ENCODE measurements at regions not wholly inside any gene's neighbourhood (a gene's known extent, or its start where the extent isn't known, plus 50 kb on each side); places are given as distances from the start of the nearest gene placed in this dataset.

GRCh38 chr2:204205082-204205481, 268.5 kb downstream of the ICOS start:
- no peaks in the 10 kb centered on the region for H3K4me1 ChIP-seq (ENCODE audit: insufficient read depth, low read length)
- no peak overlapping the region for H3K27ac ChIP-seq (ENCODE audit: extremely low read length, insufficient read depth, low read length)
- no peaks in the 10 kb centered on the region for H3K79me2 ChIP-seq (ENCODE audit: insufficient read depth, low read length)
- no peak overlapping the region for H3K4me3 ChIP-seq (replicated peaks in 1 of 3; ENCODE audit: insufficient read depth in 1 of 3, low read depth in 2 of 3, low read length in 3 of 3)
- 72% methylated on average over 6 of the region's 6 CpGs for WGBS (ENCODE audit: low lambda C conversion rate)
- FAIRE-seq (no peak), DNase-seq (ENCODE audit: low spot score) (no peak), ATAC-seq (no peak; the same call in 2 of the 3 replicates)
- CTCF ChIA-PET (ENCODE audit: low intra/inter-chr PET ratio, low total read pairs) = no interaction called here
- H3K9ac ChIP-seq (ENCODE audit: insufficient read depth, low read depth, low read length) = no peak overlapping the region
- H3K9me3 ChIP-seq (ENCODE audit: low read length) = no peaks in the 10 kb centered on the region
- TF ChIP-seq ERF (CRISPR knock-in tag; IDR thresholded peaks at IDR 0.05) = no peak
- TF ChIP-seq ZNF557 (CRISPR knock-in tag; IDR thresholded peaks at IDR 0.05) = no peak
- TF ChIP-seq FUBP1 (CRISPR knock-in tag; IDR thresholded peaks at IDR 0.05; ENCODE audit: borderline replicate concordance) = no peak
- no peak for TF ChIP-seq ZNF749 (CRISPR knock-in tag; IDR thresholded peaks at IDR 0.05; ENCODE audit: borderline replicate concordance)
- TF ChIP-seq AKAP8 (CRISPR knock-in tag; IDR thresholded peaks at IDR 0.05) = no peak
- no peak for TF ChIP-seq PCBP1 (IDR thresholded peaks at IDR 0.05; ENCODE audit: borderline replicate concordance, low read depth, low read length)
- TF ChIP-seq KDM2A (CRISPR knock-in tag; IDR thresholded peaks at IDR 0.05; ENCODE audit: borderline replicate concordance, low read depth) = no peak
- no peak for TF ChIP-seq PAF1 (CRISPR knock-in tag; IDR thresholded peaks at IDR 0.05)
- no peak for TF ChIP-seq GLI4 (CRISPR knock-in tag; IDR thresholded peaks at IDR 0.05; ENCODE audit: borderline replicate concordance)
- TF ChIP-seq FOXA1 (IDR thresholded peaks at IDR 0.05) = no peak
- TF ChIP-seq FOXA1 (CRISPR knock-in tag; IDR thresholded peaks at IDR 0.05) = no peak
- no peak for TF ChIP-seq TP53 (CRISPR knock-in tag; conservative IDR thresholded peaks at IDR 0.05)
- no peak for TF ChIP-seq ZZZ3 (CRISPR knock-in tag; IDR thresholded peaks at IDR 0.05; ENCODE audit: borderline replicate concordance)
- TF ChIP-seq BCL6 (CRISPR knock-in tag; IDR thresholded peaks at IDR 0.05) = no peak
- TF ChIP-seq ZEB1 (IDR thresholded peaks at IDR 0.05; ENCODE audit: insufficient replicate concordance, low read depth) = no peak
- no peak for TF ChIP-seq ZBTB49 (CRISPR knock-in tag; IDR thresholded peaks at IDR 0.05; ENCODE audit: borderline replicate concordance)
- no peak for TF ChIP-seq HNRNPH1 (optimal IDR thresholded peaks at IDR 0.05; ENCODE audit: low read depth, low read length)
- no peak overlapping the region for H2AFZ ChIP-seq (ENCODE audit: low read length)
- no peaks in the 10 kb centered on the region for H4K20me1 ChIP-seq (ENCODE audit: insufficient read depth, low read length)
- intact Hi-C loops (cut with micrococcal nuclease; ENCODE audit: unreplicated experiment) = no loop called here
- no peak overlapping the region for H3K4me2 ChIP-seq (ENCODE audit: low read depth, low read length)
- no peaks in the 10 kb centered on the region for H3K27me3 ChIP-seq (ENCODE audit: control insufficient read depth in 1 of 2, insufficient read depth in 2 of 2, low read length in 2 of 2)
- H3K36me3 ChIP-seq (replicated peaks in 1 of 2; ENCODE audit: control insufficient read depth in 1 of 2, insufficient read depth in 2 of 2, low read length in 2 of 2) = no peaks in the 10 kb centered on the region
- in situ Hi-C loops (cut with HindIII; ENCODE audit: extremely low pct_ligation_motif_present, low pct_unique_long_range_greater_than_20kb) = no loop called here
- POLR2A ChIA-PET = no interaction called here
- BruUV-seq (replicated peaks) = no TSS peak
